Effector memory CD8-positive, alpha-beta T cell (primary cell): ENCODE measurements at regions not wholly inside any gene's neighbourhood (a gene's known extent, or its start where the extent isn't known, plus 50 kb on each side); places are given as distances from the start of the nearest gene placed in this dataset.

Experiments
- ATAC-seq: fragments of 150-1000 bp; cut with Tn5 transposase; replicated peaks from 2 replicates; pipeline ENCODE4 v1.10.0; 2021; ENCODE audit warnings: mild to moderate bottlenecking, moderate library complexity
- DNase-seq, 3 experiments: peaks; one replicate each; pipeline ENCODE4 v3.0.0; 2021
- H3K27ac Mint-ChIP-seq, 2 donors: one replicate each; pipeline ENCODE4 v1.8.0; 2022; ENCODE audit warnings: mild to moderate bottlenecking in 2 of 2, mixed read lengths in 2 of 2, moderate library complexity in 2 of 2
- H3K27me3 Mint-ChIP-seq, 2 donors: one replicate each; pipeline ENCODE4 v1.8.0; 2022; ENCODE audit warnings: mixed read lengths in 2 of 2
- H3K36me3 Mint-ChIP-seq: one replicate; pipeline ENCODE4 v1.8.0; 2022; ENCODE audit warnings: mild to moderate bottlenecking, moderate library complexity, mixed read lengths; ENCODE audit not compliant: insufficient read depth
- H3K4me1 Mint-ChIP-seq, 2 donors: one replicate each; pipeline ENCODE4 v1.8.0; 2022; ENCODE audit warnings: low read depth in 2 of 2, mixed read lengths in 2 of 2
- H3K4me3 Mint-ChIP-seq, 2 donors: one replicate each; pipeline ENCODE4 v1.8.0; 2022; ENCODE audit warnings: mild to moderate bottlenecking in 2 of 2, mixed read lengths in 2 of 2, moderate library complexity in 2 of 2
- H3K9me3 Mint-ChIP-seq, 2 donors: one replicate each; pipeline ENCODE4 v1.8.0; 2022; ENCODE audit warnings: mixed read lengths in 2 of 2

DNA sequence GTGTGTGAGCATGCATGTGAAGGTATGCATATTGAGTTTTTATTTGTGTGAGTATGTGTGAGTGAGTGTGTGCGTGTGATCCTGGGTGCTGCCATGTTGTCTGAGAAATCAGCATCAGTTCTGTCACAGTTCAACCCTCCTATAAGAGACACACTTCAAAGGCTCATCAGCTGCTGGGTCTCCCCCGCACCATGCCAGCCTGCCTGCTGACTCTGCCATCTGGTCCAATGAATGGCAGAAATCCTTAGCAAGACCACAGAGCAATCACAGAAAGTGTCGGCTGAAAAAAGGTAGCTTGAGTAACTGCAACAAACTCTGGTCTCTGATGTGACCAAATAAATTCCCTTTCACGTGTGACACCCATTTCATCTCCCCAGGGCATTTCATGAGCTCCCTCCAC lies 381.8 kb upstream of the MAF start:
- H3K4me3 Mint-ChIP-seq, result no peak overlapping the region

DNA sequence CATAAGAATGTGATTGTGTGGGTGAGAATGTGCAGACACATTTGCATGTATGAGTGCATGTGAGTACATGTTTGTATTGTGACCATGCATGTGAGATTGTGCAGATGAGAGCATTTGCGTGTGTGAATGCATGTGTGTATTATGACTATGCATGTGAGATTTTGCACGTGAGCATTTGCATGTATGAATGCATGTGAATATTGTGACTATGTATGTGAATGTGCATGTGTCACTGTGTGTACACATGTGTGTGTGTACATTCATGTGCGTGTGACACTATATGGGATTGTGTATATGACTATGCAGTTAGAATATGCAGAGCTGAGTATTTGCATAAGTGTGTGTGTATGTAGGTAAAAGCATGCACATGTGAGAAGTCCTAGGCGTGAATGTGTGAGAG lies 381.3 kb upstream of the MAF start:
- ATAC-seq (no peak), DNase-seq (no peak)
- Mint-ChIP-seq H3K36me3 (no peaks in the 10 kb centered on the region), H3K4me3 (no peak overlapping the region), H3K4me1 (no peaks in the 10 kb centered on the region), H3K27me3 (peaks cover 7 to 16% of the 10 kb centered on the region in 2 donors), H3K27ac (no peak overlapping the region), H3K9me3 (no peaks in the 10 kb centered on the region)

More for the DNA sequence above, 381.8 kb upstream of the MAF start:
- H3K27ac Mint-ChIP-seq, result no peak overlapping the region
- DNase-seq, result no peak
- H3K9me3 Mint-ChIP-seq, result no peaks in the 10 kb centered on the region
- H3K4me1 Mint-ChIP-seq, result no peaks in the 10 kb centered on the region
- H3K36me3 Mint-ChIP-seq, result no peaks in the 10 kb centered on the region
- H3K27me3 Mint-ChIP-seq, result peaks cover 7 to 16% of the 10 kb centered on the region in 2 donors
- ATAC-seq, result no peak

DNA sequence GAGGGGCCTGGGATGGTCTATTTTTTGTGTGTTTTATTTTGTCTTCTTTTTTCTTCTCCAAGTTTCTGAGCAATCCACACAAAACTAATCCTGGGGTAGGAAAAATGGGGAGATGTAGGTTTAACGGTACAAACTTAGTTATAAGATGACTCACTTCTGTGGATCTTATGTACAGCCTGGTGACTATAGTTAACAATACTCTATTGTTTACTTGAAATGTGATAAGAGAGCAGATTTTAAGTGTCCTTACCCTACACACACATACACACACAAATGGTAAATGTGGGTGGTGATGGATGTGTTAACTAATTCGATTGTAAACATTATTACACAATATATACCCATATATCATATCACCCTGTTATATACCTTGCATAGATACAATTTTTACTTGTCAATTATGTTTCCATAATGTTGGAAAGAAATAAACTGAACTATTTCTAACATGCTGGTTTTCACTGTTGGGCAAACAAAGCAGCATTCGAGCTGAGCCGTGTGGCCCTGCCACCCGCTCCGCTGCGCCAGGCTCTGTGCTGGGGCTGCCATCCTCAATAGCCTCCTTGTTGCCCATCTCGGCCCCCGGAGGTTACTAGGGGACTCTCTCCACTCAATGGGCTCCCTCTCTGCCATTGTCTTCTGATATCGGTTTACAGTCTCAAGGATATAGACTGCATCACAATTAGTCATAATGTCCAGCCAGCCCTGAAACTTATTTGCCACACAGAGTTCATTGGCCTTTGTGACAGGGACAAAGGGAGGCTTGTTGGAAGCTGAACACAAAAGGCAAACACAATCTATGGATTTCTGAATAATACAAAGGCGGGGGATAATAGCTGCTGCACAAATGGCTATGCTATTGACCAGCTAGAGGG lies 380.3 kb upstream of the MAF start:
- no peaks in the 10 kb centered on the region for H3K36me3 Mint-ChIP-seq
- DNase-seq (no peak), ATAC-seq (no peak)
- H3K9me3 Mint-ChIP-seq, result no peaks in the 10 kb centered on the region
- no peak overlapping the region for H3K4me3 Mint-ChIP-seq
- peaks cover 13 to 16% of the 10 kb centered on the region in 2 donors for H3K27me3 Mint-ChIP-seq
- peak overlapping the region in 1 of 2 donors; percentile 31 for H3K27ac Mint-ChIP-seq
- no peaks in the 10 kb centered on the region for H3K4me1 Mint-ChIP-seq

DNA sequence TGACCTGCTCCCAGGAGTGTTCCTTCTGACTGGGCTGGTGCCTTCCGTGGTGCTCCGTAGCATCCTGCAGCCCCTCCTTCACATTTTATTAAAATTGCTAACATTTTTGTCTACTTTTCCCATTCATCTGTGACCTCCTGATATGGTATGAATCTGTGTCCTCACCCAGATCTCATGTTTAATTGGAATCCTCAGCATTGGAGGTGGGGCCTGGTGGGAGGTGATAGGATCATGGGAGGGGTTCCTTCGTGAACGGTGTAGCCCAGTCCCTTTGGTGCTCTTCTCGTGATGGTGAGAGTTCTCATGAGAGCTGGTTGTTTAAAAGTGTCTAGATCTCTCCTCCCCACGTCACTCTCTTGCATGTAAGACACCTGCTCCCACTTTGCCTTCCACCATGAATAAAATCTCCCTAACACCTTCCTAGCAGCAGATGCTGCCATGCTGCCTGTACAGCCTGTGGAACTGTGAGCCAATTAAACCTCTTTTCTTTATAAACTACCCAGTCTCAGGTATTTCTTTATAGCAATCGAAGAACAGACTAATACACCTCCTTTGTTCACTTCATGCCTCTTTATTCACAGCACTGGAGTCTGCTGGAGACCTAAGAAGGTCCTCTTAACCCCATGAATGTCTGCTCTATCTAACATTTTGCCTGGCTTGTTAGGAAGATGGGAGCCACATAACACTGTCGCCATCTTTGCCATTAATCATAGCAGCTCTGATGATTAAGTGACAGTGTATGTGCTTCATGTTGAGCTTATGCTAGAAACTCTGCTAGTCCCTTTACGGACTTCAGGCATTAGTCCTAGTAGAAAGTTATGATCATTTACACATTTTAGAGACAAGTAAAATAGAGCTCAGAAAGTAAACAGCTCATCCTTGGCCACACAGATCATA lies 377.7 kb upstream of the MAF start:
- Mint-ChIP-seq H3K4me1 (no peaks in the 10 kb centered on the region), H3K9me3 (no peaks in the 10 kb centered on the region), H3K4me3 (no peak overlapping the region), H3K36me3 (no peaks in the 10 kb centered on the region), H3K27ac (no peak overlapping the region), H3K27me3 (peaks cover 16 to 17% of the 10 kb centered on the region in 2 donors)
- DNase-seq, result no peak
- no peak for ATAC-seq

DNA sequence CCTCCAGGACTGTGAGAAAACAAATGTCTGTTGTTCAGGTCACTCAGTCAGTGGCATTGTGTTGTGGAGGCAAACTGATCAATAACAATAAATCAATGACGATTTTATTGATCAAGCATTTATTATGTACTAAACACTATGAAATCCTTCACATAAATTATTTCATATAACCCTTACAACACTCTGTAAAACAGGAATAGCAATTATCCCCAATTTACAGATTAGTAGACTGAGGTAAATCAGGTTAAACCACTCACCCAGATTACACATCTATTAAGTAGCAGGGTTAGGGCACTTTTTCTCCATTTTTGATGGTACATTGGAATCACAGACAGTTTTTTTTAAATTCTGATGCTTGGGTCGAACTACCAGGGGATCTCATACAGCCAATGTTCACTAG lies 372.8 kb upstream of the MAF start:
- H3K9me3 Mint-ChIP-seq, result no peaks in the 10 kb centered on the region
- H3K36me3 Mint-ChIP-seq, result no peaks in the 10 kb centered on the region
- no peak for ATAC-seq
- no peak for DNase-seq
- no peak overlapping the region for H3K27ac Mint-ChIP-seq
- no peaks in the 10 kb centered on the region for H3K4me1 Mint-ChIP-seq
- no peak overlapping the region for H3K4me3 Mint-ChIP-seq
- H3K27me3 Mint-ChIP-seq, result peaks cover 13 to 24% of the 10 kb centered on the region in 2 donors

DNA sequence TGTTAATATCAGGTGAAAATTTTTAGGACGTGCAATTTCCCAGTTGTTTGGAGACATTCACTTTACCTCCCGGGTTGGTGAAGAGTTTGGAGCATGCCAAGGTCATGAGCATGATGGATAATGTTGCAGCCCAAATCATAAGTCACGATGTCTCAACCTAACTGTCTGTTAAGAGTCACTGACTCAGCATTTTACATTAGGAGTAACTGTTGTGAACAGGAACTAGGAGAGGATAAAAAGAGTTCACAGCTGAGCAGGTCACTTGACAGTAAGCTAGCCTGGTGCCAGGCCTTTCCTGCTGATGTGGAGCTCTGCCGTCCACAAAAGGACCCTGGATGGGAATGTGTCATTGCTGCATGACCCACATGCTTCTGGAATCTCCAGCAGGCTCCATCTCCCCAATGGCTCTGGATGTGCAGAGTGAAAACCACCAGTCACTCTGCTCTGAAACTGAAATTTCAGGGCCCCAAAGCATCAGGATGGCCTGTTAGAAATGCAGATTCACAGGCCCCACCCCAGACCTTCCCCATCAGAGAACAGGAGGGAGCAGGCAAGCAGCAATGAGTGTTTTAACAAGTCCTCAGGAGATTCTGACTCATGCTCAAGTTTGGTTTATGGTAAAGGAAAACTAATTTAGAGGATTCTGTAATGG lies 371.6 kb upstream of the MAF start:
- Mint-ChIP-seq H3K4me1 (no peaks in the 10 kb centered on the region), H3K27ac (no peak overlapping the region), H3K36me3 (no peaks in the 10 kb centered on the region), H3K4me3 (no peak overlapping the region), H3K9me3 (no peaks in the 10 kb centered on the region), H3K27me3 (peaks cover 13 to 18% of the 10 kb centered on the region in 2 donors)
- no peak for DNase-seq
- no peak for ATAC-seq

DNA sequence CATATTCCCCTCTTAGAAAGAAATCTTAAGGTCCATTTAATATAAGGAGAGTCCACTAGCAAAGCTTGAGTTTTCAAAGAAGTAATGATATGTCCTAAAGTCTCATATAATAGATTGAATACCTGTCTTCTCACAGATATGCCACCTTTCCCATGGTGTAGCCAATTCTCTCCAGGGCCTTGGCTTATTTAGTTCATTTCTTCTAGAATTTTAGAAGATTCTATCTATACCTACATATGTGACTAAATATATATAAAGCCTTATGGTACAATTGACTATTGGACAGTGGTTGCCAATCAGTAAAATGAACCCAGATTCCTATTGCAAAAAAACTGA lies 370.7 kb upstream of the MAF start:
- no peak overlapping the region for H3K27ac Mint-ChIP-seq
- no peaks in the 10 kb centered on the region for H3K4me1 Mint-ChIP-seq
- ATAC-seq (no peak), DNase-seq (no peak)
- no peaks in the 10 kb centered on the region for H3K36me3 Mint-ChIP-seq
- no peak overlapping the region for H3K4me3 Mint-ChIP-seq
- no peaks in the 10 kb centered on the region for H3K9me3 Mint-ChIP-seq
- H3K27me3 Mint-ChIP-seq, result peaks cover 20% of the 10 kb centered on the region in 2 donors

DNA sequence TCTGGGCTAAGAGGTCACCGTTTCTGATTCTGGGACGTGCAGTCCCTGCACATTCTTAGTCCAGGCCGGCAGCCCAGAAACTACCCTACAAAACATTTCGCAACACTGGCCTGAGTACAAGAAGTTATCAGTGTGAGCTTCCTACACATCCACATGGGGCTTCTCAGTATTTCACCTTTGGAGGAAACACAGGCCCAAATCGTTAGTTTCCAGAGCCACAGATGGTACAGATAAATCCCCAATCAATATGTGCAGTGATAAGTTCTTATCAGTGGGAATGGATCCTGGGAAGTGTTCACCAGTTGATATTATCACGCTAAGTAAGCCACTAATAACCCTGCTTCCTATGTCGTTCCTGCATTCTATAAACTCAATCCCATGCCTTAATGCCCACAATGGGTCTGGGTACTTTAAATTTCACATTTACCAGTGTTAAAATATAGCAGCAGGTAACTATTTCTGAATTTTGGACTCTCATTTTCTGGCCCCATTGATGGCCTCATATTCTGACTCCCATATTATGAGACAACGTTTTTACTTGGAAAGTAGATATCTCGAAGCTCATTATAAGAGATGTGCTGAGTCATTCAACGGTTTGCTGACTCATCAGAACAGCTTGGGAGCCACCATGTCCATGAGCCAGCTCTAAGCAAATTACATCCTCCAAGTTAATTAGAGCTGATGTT lies 370.2 kb upstream of the MAF start:
- Mint-ChIP-seq H3K4me1 (no peaks in the 10 kb centered on the region), H3K4me3 (no peak overlapping the region), H3K27me3 (peaks cover 25% of the 10 kb centered on the region in 2 donors), H3K27ac (no peak overlapping the region), H3K9me3 (no peaks in the 10 kb centered on the region), H3K36me3 (no peaks in the 10 kb centered on the region)
- ATAC-seq (no peak), DNase-seq (no peak)

DNA sequence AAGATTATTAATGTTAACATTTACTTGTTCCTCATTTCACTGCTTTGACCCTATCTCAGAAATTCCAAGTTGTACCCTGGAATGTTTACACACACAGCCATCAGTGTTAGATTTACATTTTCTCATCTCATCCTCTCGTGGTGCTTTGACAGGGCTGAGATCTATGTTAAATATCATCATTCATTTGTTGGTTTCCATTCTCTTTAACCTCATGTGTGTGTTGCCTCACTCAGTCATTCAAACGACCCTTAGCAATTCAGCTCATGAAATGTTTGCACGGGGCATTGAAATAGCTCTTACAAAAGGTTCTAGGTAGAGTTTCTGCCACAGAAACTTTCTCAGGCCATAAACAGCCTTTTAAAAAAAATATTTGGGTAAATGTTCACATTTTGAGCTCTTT lies 369.6 kb upstream of the MAF start:
- no peaks in the 10 kb centered on the region for H3K4me1 Mint-ChIP-seq
- H3K27me3 Mint-ChIP-seq, result peaks cover 23 to 29% of the 10 kb centered on the region in 2 donors

DNA sequence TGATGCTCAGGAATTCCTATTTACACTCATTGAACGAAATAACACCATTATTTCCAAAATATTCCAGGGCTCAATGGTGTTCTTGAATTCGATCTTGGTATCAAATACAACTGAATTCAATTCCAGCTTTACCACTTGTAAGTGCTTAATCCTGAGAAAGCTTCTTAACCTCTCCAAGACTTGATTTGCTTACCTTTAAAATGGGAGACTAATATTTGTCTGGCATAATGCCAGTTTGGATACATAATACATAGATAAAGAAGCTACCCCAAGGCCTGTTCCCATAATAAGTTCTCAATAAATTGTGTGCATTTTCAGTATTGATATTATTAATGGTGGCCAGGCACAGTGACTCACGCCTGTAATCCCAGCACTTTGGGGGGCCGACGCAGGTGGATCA lies 368.9 kb upstream of the MAF start:
- Mint-ChIP-seq H3K4me1 (no peaks in the 10 kb centered on the region), H3K27me3 (peaks cover 23 to 29% of the 10 kb centered on the region in 2 donors), H3K4me3 (no peak overlapping the region), H3K36me3 (no peaks in the 10 kb centered on the region), H3K9me3 (no peaks in the 10 kb centered on the region), H3K27ac (no peak overlapping the region)
- no peak for DNase-seq
- ATAC-seq, result no peak

More for the DNA sequence above, 369.6 kb upstream of the MAF start:
- ATAC-seq (no peak), DNase-seq (no peak)
- Mint-ChIP-seq H3K4me3 (no peak overlapping the region), H3K36me3 (no peaks in the 10 kb centered on the region), H3K9me3 (no peaks in the 10 kb centered on the region), H3K27ac (no peak overlapping the region)

DNA sequence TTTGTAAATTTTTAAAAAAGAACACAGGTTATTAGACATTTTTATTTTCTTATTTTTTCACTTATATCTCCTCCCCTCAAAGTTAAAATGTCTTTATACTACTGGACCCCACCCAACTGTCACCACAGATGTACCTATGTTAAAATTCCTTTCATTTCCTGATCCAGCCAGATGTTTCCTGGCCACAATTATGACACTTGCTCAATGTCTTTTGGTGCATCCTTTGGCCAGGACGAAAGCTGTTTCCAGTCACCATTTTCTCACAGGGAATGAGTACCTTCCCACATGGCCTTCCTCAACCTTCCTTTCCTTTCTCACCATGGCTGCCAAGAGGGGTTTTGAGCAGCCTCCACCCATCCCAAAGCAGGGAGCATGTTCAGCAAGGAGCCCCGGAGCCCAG lies 365.7 kb upstream of the MAF start:
- Mint-ChIP-seq H3K27ac (no peak overlapping the region), H3K9me3 (peaks cover 0 to 2% of the 10 kb centered on the region in 2 donors), H3K4me3 (no peak overlapping the region), H3K27me3 (peaks cover 21 to 30% of the 10 kb centered on the region in 2 donors), H3K36me3 (no peaks in the 10 kb centered on the region), H3K4me1 (no peaks in the 10 kb centered on the region)
- DNase-seq (no peak), ATAC-seq (no peak)

DNA sequence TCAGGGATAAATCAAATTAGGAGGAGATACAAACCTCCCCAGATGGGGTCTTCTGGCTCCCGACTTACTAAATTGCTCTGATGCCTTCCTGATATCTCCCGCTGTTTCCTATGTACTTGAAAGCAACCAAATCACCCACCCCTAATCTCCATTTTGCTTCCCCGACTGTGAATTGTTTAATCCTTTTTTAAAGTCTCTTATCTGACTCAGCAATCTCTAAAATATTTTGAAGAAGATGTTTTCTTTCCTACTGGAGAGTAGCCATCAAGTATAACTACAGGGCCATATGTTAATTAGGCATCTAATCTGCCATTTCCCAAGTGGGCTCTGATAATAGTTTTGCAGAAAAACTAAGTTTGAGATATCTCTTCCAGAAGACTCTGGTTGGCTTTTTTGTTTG lies 365.2 kb upstream of the MAF start:
- DNase-seq (no peak), ATAC-seq (no peak)
- Mint-ChIP-seq H3K27me3 (peaks cover 26 to 36% of the 10 kb centered on the region in 2 donors), H3K36me3 (no peaks in the 10 kb centered on the region), H3K27ac (no peak overlapping the region), H3K4me1 (no peaks in the 10 kb centered on the region), H3K4me3 (no peak overlapping the region), H3K9me3 (peaks cover 0 to 2% of the 10 kb centered on the region in 2 donors)

DNA sequence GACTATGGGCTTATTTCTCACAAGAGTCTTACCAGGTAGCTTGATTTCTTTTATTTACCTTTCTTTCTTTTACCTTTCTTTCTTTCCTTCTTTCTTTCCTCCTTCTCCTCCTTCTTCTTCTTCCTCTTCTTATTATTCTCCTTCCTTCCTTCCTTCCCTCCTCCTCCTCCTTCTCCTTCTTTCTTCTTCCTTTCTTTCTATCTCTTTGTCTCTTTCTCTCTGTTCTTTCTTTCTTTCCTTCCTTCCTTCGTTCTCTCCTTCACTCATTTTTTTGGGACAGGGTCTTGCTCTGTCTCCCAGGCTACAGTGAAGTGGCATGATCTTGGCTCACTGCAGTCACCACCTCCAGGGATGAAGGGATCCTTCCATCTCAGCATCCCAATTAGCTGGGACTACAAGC lies 363.6 kb upstream of the MAF start:
- DNase-seq (no peak), ATAC-seq (no peak)
- H3K4me1 Mint-ChIP-seq, result no peaks in the 10 kb centered on the region
- peaks cover 36 to 41% of the 10 kb centered on the region in 2 donors for H3K27me3 Mint-ChIP-seq
- H3K4me3 Mint-ChIP-seq, result no peak overlapping the region
- H3K36me3 Mint-ChIP-seq, result no peaks in the 10 kb centered on the region
- H3K9me3 Mint-ChIP-seq, result peaks cover 0 to 2% of the 10 kb centered on the region in 2 donors
- no peak overlapping the region for H3K27ac Mint-ChIP-seq
